Neural cell (in vitro differentiated cells): ENCODE measurements at regions not wholly inside any gene's neighbourhood (a gene's known extent, or its start where the extent isn't known, plus 50 kb on each side); places are given as distances from the start of the nearest gene placed in this dataset.

Experiments
- H2AFZ ChIP-seq: fragments of 200-600, 300-800 bp; sonication (generic), shearing (Covaris generic); 2 replicates; pipeline ENCODE4 v1.6.0; 2014; ENCODE audit warnings: low read depth, mild to moderate bottlenecking, antibody characterized with exemption, low read length, moderate library complexity
- H3F3A ChIP-seq: fragments of 200-600 bp; shearing (Covaris generic); 2 replicates; pipeline ENCODE4 v1.6.1; 2016; ENCODE audit warnings: mild to moderate bottlenecking, moderate library complexity, mixed read lengths, antibody characterized with exemption, low read length; ENCODE audit not compliant: insufficient read depth, poor library complexity, severe bottlenecking
- H3K27ac ChIP-seq: fragments of 200-600, 300-800 bp; sonication (generic), shearing (Covaris generic); 2 replicates; pipeline ENCODE4 v1.5.1; 2014; ENCODE audit warnings: mild to moderate bottlenecking, low read length, moderate library complexity
- H3K27me3 ChIP-seq: fragments of 300-800, 200-600 bp; sonication (generic), shearing (Covaris generic); 2 replicates; pipeline ENCODE4 v1.6.0; 2014; ENCODE audit warnings: mild to moderate bottlenecking, low read depth, low read length, moderate library complexity; ENCODE audit not compliant: insufficient read depth
- H3K36me3 ChIP-seq: fragments of 300-800, 200-600 bp; sonication (generic), shearing (Covaris generic); 2 replicates; pipeline ENCODE4 v1.5.1; 2014; ENCODE audit warnings: mild to moderate bottlenecking, antibody characterized with exemption, low read length, moderate library complexity; ENCODE audit not compliant: insufficient read depth
- H3K4me2 ChIP-seq: fragments of 300-800, 200-600 bp; sonication (generic), shearing (Covaris generic); 2 replicates; pipeline ENCODE4 v1.6.0; 2014; ENCODE audit warnings: mild to moderate bottlenecking, low read length
- H3K4me3 ChIP-seq: fragments of 300-800, 200-600 bp; sonication (generic), shearing (Covaris generic); 2 replicates; pipeline ENCODE4 v1.5.1; 2014; ENCODE audit warnings: mild to moderate bottlenecking, low read length, moderate library complexity
- H3K79me2 ChIP-seq: fragments of 200-600 bp; shearing (Covaris generic); replicated peaks from 2 replicates; pipeline ENCODE4 v1.6.0; 2014; ENCODE audit warnings: mild to moderate bottlenecking, low read length, moderate library complexity; ENCODE audit not compliant: insufficient read depth
- H3K9ac ChIP-seq: fragments of 300-800, 200-600 bp; sonication (generic), shearing (Covaris generic); 2 replicates; pipeline ENCODE4 v1.6.1; 2016; ENCODE audit warnings: mild to moderate bottlenecking, low read length, mixed read lengths
- H3K9me2 ChIP-seq: fragments of 200-600 bp; shearing (Covaris generic); 2 replicates; pipeline ENCODE4 v1.6.1; 2016; ENCODE audit warnings: mild to moderate bottlenecking, low read length, mixed read lengths; ENCODE audit not compliant: insufficient read depth
- H3K9me3 ChIP-seq: fragments of 200-600, 300-800 bp; sonication (generic), shearing (Covaris generic); 2 replicates; pipeline ENCODE4 v1.6.1; 2016; ENCODE audit warnings: mild to moderate bottlenecking, mixed run types, low read length, moderate library complexity, mixed read lengths
- H4K20me1 ChIP-seq: fragments of 200-600 bp; shearing (Covaris generic); 2 replicates; pipeline ENCODE4 v1.6.1; 2016; ENCODE audit warnings: mild to moderate bottlenecking, mixed run types; ENCODE audit not compliant: insufficient read depth
- EP300 ChIP-seq: fragments of 450-650 bp; conservative IDR thresholded peaks from 2 replicates; pipeline ENCODE4 v1.6.1; 2014; ENCODE audit warnings: antibody characterized with exemption, mild to moderate bottlenecking, moderate library complexity; ENCODE audit not compliant: poor library complexity, severe bottlenecking
- EZH2 ChIP-seq: fragments of 200-600, 300-800 bp; shearing (Covaris generic), sonication (generic); IDR thresholded peaks from 2 replicates; pipeline ENCODE4 v1.6.1; 2014; ENCODE audit warnings: antibody characterized with exemption, low read length, borderline replicate concordance, mild to moderate bottlenecking; ENCODE audit not compliant: insufficient read depth, poor library complexity, severe bottlenecking
- MXI1 ChIP-seq: fragments of 450-650 bp; conservative IDR thresholded peaks from 2 replicates; pipeline ENCODE4 v1.6.1; 2014; ENCODE audit warnings: antibody characterized with exemption, mild to moderate bottlenecking; ENCODE audit not compliant: poor library complexity, severe bottlenecking
- POLR2AphosphoS5 ChIP-seq: IDR thresholded peaks from 2 replicates; pipeline ENCODE4 v1.6.1; 2012
- RAD21 ChIP-seq: fragments of 450-650 bp; conservative IDR thresholded peaks from 2 replicates; pipeline ENCODE4 v1.6.1; 2014; ENCODE audit warnings: antibody characterized with exemption, mild to moderate bottlenecking, moderate library complexity
- SMC3 ChIP-seq: fragments of 450-650 bp; conservative IDR thresholded peaks from 2 replicates; pipeline ENCODE4 v1.6.1; 2014; ENCODE audit warnings: antibody characterized with exemption, mild to moderate bottlenecking, moderate library complexity; ENCODE audit not compliant: poor library complexity
- TAF1 ChIP-seq: IDR thresholded peaks from 2 replicates; pipeline ENCODE4 v1.6.1; 2012; ENCODE audit warnings: low read depth
- TF ChIP-seq, protein P1 (sequence below): fragments of 450-650 bp; IDR thresholded peaks from 2 replicates; pipeline ENCODE4 v1.5.1; 2014; ENCODE audit warnings: antibody characterized with exemption, mild to moderate bottlenecking, moderate library complexity; ENCODE audit not compliant: poor library complexity, severe bottlenecking
- TF ChIP-seq, protein P2 (sequence below): IDR thresholded peaks from 2 replicates; pipeline ENCODE4 v1.6.1; 2012; ENCODE audit warnings: borderline replicate concordance

- no peaks in the 10 kb centered on the region for H3K27me3 ChIP-seq
- H3K27ac ChIP-seq, result no peak overlapping the region
- H3K4me2 ChIP-seq, result no peak overlapping the region
- no peak overlapping the region for H3K9ac ChIP-seq
- no peaks in the 10 kb centered on the region for H3K9me3 ChIP-seq
- H2AFZ ChIP-seq, result no peak overlapping the region
- H3K4me3 ChIP-seq, result no peak overlapping the region
- H3F3A ChIP-seq, result no peaks in the 10 kb centered on the region
- no peaks in the 10 kb centered on the region for H3K36me3 ChIP-seq
- no peaks in the 10 kb centered on the region for H3K79me2 ChIP-seq
- TF ChIP-seq, protein P1, sequence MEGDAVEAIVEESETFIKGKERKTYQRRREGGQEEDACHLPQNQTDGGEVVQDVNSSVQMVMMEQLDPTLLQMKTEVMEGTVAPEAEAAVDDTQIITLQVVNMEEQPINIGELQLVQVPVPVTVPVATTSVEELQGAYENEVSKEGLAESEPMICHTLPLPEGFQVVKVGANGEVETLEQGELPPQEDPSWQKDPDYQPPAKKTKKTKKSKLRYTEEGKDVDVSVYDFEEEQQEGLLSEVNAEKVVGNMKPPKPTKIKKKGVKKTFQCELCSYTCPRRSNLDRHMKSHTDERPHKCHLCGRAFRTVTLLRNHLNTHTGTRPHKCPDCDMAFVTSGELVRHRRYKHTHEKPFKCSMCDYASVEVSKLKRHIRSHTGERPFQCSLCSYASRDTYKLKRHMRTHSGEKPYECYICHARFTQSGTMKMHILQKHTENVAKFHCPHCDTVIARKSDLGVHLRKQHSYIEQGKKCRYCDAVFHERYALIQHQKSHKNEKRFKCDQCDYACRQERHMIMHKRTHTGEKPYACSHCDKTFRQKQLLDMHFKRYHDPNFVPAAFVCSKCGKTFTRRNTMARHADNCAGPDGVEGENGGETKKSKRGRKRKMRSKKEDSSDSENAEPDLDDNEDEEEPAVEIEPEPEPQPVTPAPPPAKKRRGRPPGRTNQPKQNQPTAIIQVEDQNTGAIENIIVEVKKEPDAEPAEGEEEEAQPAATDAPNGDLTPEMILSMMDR, result no peak
- TF ChIP-seq TAF1 (no peak), POLR2AphosphoS5 (no peak), MXI1 (no peak)
- no peaks in the 10 kb centered on the region for H4K20me1 ChIP-seq
- no peaks in the 10 kb centered on the region for H3K9me2 ChIP-seq
These were observed 99.0 kb upstream of the PREP start for GRCh38 chr6:105501826-105502344.

- H3F3A ChIP-seq, result no peaks in the 10 kb centered on the region
- H3K27me3 ChIP-seq, result no peaks in the 10 kb centered on the region
- TF ChIP-seq TAF1 (no peak), RAD21 (no peak)
- TF ChIP-seq, protein P1, result no peak
- H2AFZ ChIP-seq, result no peak overlapping the region
- H3K79me2 ChIP-seq, result no peaks in the 10 kb centered on the region
- H3K36me3 ChIP-seq, result no peaks in the 10 kb centered on the region
- H3K9me3 ChIP-seq, result no peaks in the 10 kb centered on the region
- no peaks in the 10 kb centered on the region for H3K9me2 ChIP-seq
- no peak overlapping the region for H3K27ac ChIP-seq
- no peaks in the 10 kb centered on the region for H4K20me1 ChIP-seq
- H3K9ac ChIP-seq, result no peak overlapping the region
- no peak overlapping the region for H3K4me2 ChIP-seq
- H3K4me3 ChIP-seq, result no peak overlapping the region
These were observed 98.4 kb upstream of the PREP start for GRCh38 chr6:105501246-105501645.

- Histone ChIP-seq H3K4me2 (no peak overlapping the region), H3K27ac (no peak overlapping the region), H3K9me2 (no peaks in the 10 kb centered on the region), H3K9ac (no peak overlapping the region), H3K27me3 (no peaks in the 10 kb centered on the region), H3K9me3 (no peaks in the 10 kb centered on the region), H3K36me3 (no peaks in the 10 kb centered on the region), H4K20me1 (no peaks in the 10 kb centered on the region), H2AFZ (no peak overlapping the region), H3F3A (no peaks in the 10 kb centered on the region), H3K4me3 (no peak overlapping the region), H3K79me2 (no peaks in the 10 kb centered on the region)
- TF ChIP-seq SMC3 (no peak), TAF1 (no peak), EP300 (no peak), RAD21 (no peak), MXI1 (no peak), POLR2AphosphoS5 (no peak), EZH2 (no peak)
- TF ChIP-seq, protein P1, result no peak
- TF ChIP-seq, protein P2, sequence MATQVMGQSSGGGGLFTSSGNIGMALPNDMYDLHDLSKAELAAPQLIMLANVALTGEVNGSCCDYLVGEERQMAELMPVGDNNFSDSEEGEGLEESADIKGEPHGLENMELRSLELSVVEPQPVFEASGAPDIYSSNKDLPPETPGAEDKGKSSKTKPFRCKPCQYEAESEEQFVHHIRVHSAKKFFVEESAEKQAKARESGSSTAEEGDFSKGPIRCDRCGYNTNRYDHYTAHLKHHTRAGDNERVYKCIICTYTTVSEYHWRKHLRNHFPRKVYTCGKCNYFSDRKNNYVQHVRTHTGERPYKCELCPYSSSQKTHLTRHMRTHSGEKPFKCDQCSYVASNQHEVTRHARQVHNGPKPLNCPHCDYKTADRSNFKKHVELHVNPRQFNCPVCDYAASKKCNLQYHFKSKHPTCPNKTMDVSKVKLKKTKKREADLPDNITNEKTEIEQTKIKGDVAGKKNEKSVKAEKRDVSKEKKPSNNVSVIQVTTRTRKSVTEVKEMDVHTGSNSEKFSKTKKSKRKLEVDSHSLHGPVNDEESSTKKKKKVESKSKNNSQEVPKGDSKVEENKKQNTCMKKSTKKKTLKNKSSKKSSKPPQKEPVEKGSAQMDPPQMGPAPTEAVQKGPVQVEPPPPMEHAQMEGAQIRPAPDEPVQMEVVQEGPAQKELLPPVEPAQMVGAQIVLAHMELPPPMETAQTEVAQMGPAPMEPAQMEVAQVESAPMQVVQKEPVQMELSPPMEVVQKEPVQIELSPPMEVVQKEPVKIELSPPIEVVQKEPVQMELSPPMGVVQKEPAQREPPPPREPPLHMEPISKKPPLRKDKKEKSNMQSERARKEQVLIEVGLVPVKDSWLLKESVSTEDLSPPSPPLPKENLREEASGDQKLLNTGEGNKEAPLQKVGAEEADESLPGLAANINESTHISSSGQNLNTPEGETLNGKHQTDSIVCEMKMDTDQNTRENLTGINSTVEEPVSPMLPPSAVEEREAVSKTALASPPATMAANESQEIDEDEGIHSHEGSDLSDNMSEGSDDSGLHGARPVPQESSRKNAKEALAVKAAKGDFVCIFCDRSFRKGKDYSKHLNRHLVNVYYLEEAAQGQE, result no peak
These were observed 97.8 kb upstream of the PREP start for GRCh38 chr6:105500693-105501092.
